A673 (cell line): ENCODE measurements at regions not wholly inside any gene's neighbourhood (a gene's known extent, or its start where the extent isn't known, plus 50 kb on each side); places are given as distances from the start of the nearest gene placed in this dataset.

Experiments
- CTCF ChIP-seq: fragments of 300-800, 200-600 bp; sonication (generic); conservative IDR thresholded peaks from 2 replicates; pipeline ENCODE4 v1.5.1; 2017; ENCODE audit warnings: low read depth, mild to moderate bottlenecking, antibody characterized with exemption, low read length, moderate library complexity, mixed read lengths
- EZH2 ChIP-seq: fragments of 200-600 bp; sonication (generic); IDR thresholded peaks from 2 replicates; pipeline ENCODE4 v1.6.1; 2017; ENCODE audit warnings: borderline replicate concordance, low read depth, mild to moderate bottlenecking, mixed read lengths, antibody characterized with exemption, low read length; ENCODE audit not compliant: poor library complexity, severe bottlenecking

GRCh38 chr3:140821493-140821892 is 120.1 kb upstream of the SLC25A36 start:
- TF ChIP-seq CTCF (no peak), EZH2 (no peak)
